ENCODE measurements at regions not wholly inside any gene's neighbourhood (a gene's known extent, or its start where the extent isn't known, plus 50 kb on each side); places are given as distances from the start of the nearest gene placed in this dataset.

DNA sequence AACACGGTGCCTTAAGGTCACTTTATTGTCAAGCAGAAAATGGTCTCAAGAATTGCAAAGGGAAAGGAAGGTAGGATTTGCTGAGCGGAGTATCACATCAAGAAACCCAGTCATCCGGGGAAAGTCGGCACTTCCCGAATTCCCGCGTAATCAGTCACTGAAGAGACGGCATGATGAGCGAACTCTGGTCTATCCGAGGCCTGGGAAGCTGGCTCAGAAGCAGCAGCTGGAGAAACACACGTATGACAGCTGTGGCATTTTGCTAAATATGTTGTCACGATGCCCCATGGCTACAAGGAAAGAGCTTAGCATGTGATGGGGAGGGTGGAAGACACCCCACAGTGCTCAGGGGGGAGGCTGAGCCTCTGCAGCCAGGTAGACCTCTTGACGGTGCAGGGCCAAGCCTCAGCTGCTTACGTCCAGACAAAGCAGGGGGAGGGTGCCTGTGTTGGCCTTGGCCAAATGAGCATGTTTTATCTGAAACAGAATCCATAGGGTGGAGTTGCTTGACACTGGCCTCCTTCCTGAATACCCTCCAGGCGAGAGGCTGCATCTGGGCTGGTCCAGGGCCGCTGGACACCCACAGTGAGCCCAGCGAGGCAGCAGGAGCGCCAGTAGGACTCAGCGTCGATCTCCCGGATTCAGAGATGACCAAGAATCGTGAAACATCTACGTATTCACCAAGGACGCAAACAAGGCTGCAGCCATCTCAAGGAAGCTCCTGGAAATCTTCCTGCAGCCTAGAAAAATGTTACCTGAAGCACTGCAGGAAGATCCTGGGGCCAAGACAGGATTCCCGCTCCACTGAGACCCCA lies 118.8 kb upstream of the AFDN start:
- TF ChIP-seq, protein P1, sequence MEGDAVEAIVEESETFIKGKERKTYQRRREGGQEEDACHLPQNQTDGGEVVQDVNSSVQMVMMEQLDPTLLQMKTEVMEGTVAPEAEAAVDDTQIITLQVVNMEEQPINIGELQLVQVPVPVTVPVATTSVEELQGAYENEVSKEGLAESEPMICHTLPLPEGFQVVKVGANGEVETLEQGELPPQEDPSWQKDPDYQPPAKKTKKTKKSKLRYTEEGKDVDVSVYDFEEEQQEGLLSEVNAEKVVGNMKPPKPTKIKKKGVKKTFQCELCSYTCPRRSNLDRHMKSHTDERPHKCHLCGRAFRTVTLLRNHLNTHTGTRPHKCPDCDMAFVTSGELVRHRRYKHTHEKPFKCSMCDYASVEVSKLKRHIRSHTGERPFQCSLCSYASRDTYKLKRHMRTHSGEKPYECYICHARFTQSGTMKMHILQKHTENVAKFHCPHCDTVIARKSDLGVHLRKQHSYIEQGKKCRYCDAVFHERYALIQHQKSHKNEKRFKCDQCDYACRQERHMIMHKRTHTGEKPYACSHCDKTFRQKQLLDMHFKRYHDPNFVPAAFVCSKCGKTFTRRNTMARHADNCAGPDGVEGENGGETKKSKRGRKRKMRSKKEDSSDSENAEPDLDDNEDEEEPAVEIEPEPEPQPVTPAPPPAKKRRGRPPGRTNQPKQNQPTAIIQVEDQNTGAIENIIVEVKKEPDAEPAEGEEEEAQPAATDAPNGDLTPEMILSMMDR (optimal IDR thresholded peaks at IDR 0.05 in 1 of 3, IDR thresholded peaks at IDR 0.05 in 1 of 3, conservative IDR thresholded peaks at IDR 0.05 in 1 of 3; ENCODE audit: extremely low read depth in 1 of 3, insufficient read depth in 2 of 3, low read length in 3 of 3) = no peak
- no peak for TF ChIP-seq EZH2 (IDR thresholded peaks at IDR 0.05; ENCODE audit: low read length)

Data from keratinocyte (primary cell).